Endothelial cell of umbilical vein (primary cell): ENCODE measurements at regions not wholly inside any gene's neighbourhood (a gene's known extent, or its start where the extent isn't known, plus 50 kb on each side); places are given as distances from the start of the nearest gene placed in this dataset.

Experiments
- BruUV-seq: library from RNA; stranded (reverse); fragments of 400-500 nt; replicated peaks from 2 replicates; lab custom pipeline; 2021; lab: Mats Ljungman, UMichigan
- CTCF ChIA-PET: fragments of 300-600, 350-600 bp; sonication (Branson Sonifier 250); formaldehyde crosslinking; loops from one replicate; lab custom pipeline; 2021; ENCODE audit warnings: antibody characterized with exemption, inconsistent platforms; lab: Charles Lee
- POLR2A ChIA-PET: fragments of 300-600, 350-600 bp; sonication (Branson Sonifier 250); formaldehyde crosslinking; loops from one replicate; lab custom pipeline; 2021; ENCODE audit warnings: antibody characterized with exemption, inconsistent platforms; lab: Charles Lee
- DNase-seq: peaks from one replicate; pipeline ENCODE4 v3.0.0-alpha.2; 2011; ENCODE audit warnings: low read depth, low spot score
- FAIRE-seq: peaks from 2 replicates; lab custom pipeline; 2011; peaks lifted over from hg19 to GRCh38; lab: Jason Lieb, UNC
- H2AFZ ChIP-seq: 2 replicates; pipeline ENCODE4 v1.6.0; 2012; ENCODE audit warnings: low read depth, low read length, control low read depth, inconsistent platforms
- H3K27ac ChIP-seq: 2 replicates; pipeline ENCODE4 v1.5.1; 2011; ENCODE audit warnings: low read depth, mild to moderate bottlenecking, control low read depth, low read length, moderate library complexity; ENCODE audit not compliant: insufficient read depth
- H3K27me3 ChIP-seq, 2 experiments: 2 replicates each; pipeline versions ENCODE4 v1.6.0 to v1.6.1; 2011; ENCODE audit warnings: low read length in 2 of 2, mixed read lengths in 1 of 2; ENCODE audit not compliant: control insufficient read depth in 2 of 2, insufficient read depth in 2 of 2
- H3K36me3 ChIP-seq, 2 experiments: 2 replicates in 1 of 2; 3 replicates in 1 of 2; pipeline ENCODE4 v1.5.1; 2011; ENCODE audit warnings: low read length in 2 of 2, mild to moderate bottlenecking in 1 of 2, moderate library complexity in 1 of 2; ENCODE audit not compliant: control insufficient read depth in 2 of 2, insufficient read depth in 2 of 2; ENCODE audit errors: extremely low read depth in 1 of 2
- H3K4me1 ChIP-seq: 3 replicates; pipeline ENCODE4 v1.5.1; 2011; ENCODE audit warnings: mild to moderate bottlenecking, low read length; ENCODE audit not compliant: control insufficient read depth, insufficient read depth; ENCODE audit errors: extremely low read depth
- H3K4me2 ChIP-seq: 2 replicates; pipeline ENCODE4 v1.6.1; 2011; ENCODE audit warnings: low read length, control low read depth, mixed read lengths; ENCODE audit not compliant: insufficient read depth
- H3K4me3 ChIP-seq, 3 experiments: fragments of 200-600 bp in 1 of 3; sonication (generic), shearing (Covaris generic) in 1 of 3; replicated peaks in 1 of 3; 2 replicates each; pipeline ENCODE4 v1.5.1; 2011 to 2016; ENCODE audit warnings: control low read depth in 3 of 3, low read length in 3 of 3, mild to moderate bottlenecking in 2 of 3, inconsistent platforms in 1 of 3, low read depth in 1 of 3, moderate library complexity in 1 of 3; ENCODE audit not compliant: insufficient read depth in 1 of 3
- H3K79me2 ChIP-seq: 2 replicates; pipeline ENCODE4 v1.6.0; 2012; ENCODE audit warnings: low read length, inconsistent platforms; ENCODE audit not compliant: control insufficient read depth, insufficient read depth
- H3K9ac ChIP-seq: replicated peaks from 2 replicates; pipeline ENCODE3; 2011; ENCODE audit warnings: low read length, control low read depth; ENCODE audit not compliant: insufficient read depth; ENCODE audit errors: extremely low read depth
- H3K9me1 ChIP-seq: replicated peaks from 3 replicates; pipeline ENCODE4 v1.6.0; 2011; ENCODE audit warnings: mild to moderate bottlenecking, low read length; ENCODE audit not compliant: control insufficient read depth, insufficient read depth; ENCODE audit errors: extremely low read depth
- H3K9me3 ChIP-seq: replicated peaks from 2 replicates; pipeline ENCODE4 v1.5.1; 2012; ENCODE audit warnings: low read length, inconsistent platforms; ENCODE audit not compliant: control insufficient read depth, insufficient read depth
- H4K20me1 ChIP-seq: replicated peaks from 2 replicates; pipeline ENCODE3; 2011; ENCODE audit warnings: mild to moderate bottlenecking, low read length; ENCODE audit not compliant: control insufficient read depth, insufficient read depth; ENCODE audit errors: extremely low read depth
- EZH2 ChIP-seq: IDR thresholded peaks from 2 replicates; pipeline ENCODE4 v1.6.1; 2012; ENCODE audit warnings: borderline replicate concordance, low read depth, mild to moderate bottlenecking, moderate library complexity, low read length, inconsistent platforms; ENCODE audit not compliant: severe bottlenecking
- FOS ChIP-seq: IDR thresholded peaks from 2 replicates; pipeline ENCODE4 v1.6.1; 2011; ENCODE audit warnings: mild to moderate bottlenecking, low read length, moderate library complexity, borderline replicate concordance; ENCODE audit not compliant: insufficient read depth
- GATA2 ChIP-seq: IDR thresholded peaks from 2 replicates; pipeline ENCODE4 v1.7.0; 2011; ENCODE audit warnings: low read depth, mild to moderate bottlenecking, moderate library complexity, mixed read lengths, low read length; ENCODE audit not compliant: insufficient read length, insufficient read depth
- JUN ChIP-seq: IDR thresholded peaks from 2 replicates; pipeline ENCODE4 v1.6.1; 2011; ENCODE audit warnings: borderline replicate concordance, low read depth; ENCODE audit not compliant: insufficient read length, insufficient read depth
- MYC ChIP-seq: IDR thresholded peaks from one replicate; pipeline ENCODE4 v1.6.1; 2011; ENCODE audit warnings: mild to moderate bottlenecking, low read depth, low read length
- POLR2A ChIP-seq: IDR thresholded peaks from 2 replicates; pipeline ENCODE4 v1.6.1; 2012; ENCODE audit warnings: low read depth, mild to moderate bottlenecking, control low read depth, low read length
- POLR2AphosphoS5 ChIP-seq: IDR thresholded peaks from 2 replicates; pipeline ENCODE4 v1.6.1; 2012; ENCODE audit warnings: low read depth, mild to moderate bottlenecking, control low read depth, low read length, moderate library complexity; ENCODE audit not compliant: insufficient read depth
- dilution Hi-C: fragments of 300-500 bp; cut with MboI; formaldehyde crosslinking; loops from one replicate; pipeline ENCODE4 v1.15.0; 2019; ENCODE audit warnings: low sequenced_read_pairs; ENCODE audit not compliant: extremely low pct_ligation_motif_present
- intact Hi-C: fragments of 100-400 bp; cut with micrococcal nuclease; formaldehyde crosslinking; loops from one replicate; pipeline ENCODE4 v1.10.0; 2022
- TF ChIP-seq, protein P1 (sequence below): IDR thresholded peaks from 2 replicates; pipeline ENCODE4 v1.6.1; 2011; ENCODE audit not compliant: insufficient read depth, insufficient read length
- TF ChIP-seq, protein P2 (sequence below), 2 donors: IDR thresholded peaks; 1 replicate in 1 of 2; 2 replicates in 1 of 2; pipeline ENCODE4 v1.5.1; 2011; ENCODE audit warnings: low read length in 2 of 2, mild to moderate bottlenecking in 2 of 2, moderate library complexity in 2 of 2, control low read depth in 1 of 2, inconsistent platforms in 1 of 2, low read depth in 1 of 2; ENCODE audit not compliant: insufficient read depth in 1 of 2; ENCODE audit errors: extremely low read depth in 1 of 2

DNA sequence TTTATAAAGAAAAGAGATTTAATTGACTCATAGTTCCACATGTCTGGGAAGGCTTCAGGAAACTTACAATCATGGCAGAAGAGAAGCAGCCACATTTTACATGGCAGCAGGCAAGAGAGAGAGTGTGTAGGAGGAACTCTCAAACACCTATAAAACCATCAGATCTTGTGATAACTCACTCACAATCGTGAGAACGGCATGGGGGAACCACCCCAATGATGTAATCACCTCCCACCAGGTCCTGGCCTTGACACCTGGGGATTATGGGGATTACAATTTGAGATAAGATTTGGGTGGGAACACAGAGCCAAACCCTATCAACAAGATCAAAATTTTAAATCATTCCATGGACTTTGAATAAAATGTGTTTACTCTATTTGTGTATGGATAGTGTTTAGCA, 575.6 kb downstream of the ADCYAP1 start:
- no TSS peak for BruUV-seq
- no peaks in the 10 kb centered on the region for H4K20me1 ChIP-seq
- DNase-seq = no peak
- no peak for TF ChIP-seq POLR2AphosphoS5
- H3K27me3 ChIP-seq = no peaks in the 10 kb centered on the region
- no peak overlapping the region for H2AFZ ChIP-seq
- H3K27ac ChIP-seq = no peak overlapping the region
- no peak overlapping the region for H3K4me2 ChIP-seq
- POLR2A ChIA-PET = no interaction called here
- H3K36me3 ChIP-seq = no peaks in the 10 kb centered on the region
- intact Hi-C loops (no loop called here), dilution Hi-C loops (no loop called here)
- H3K4me3 ChIP-seq = no peak overlapping the region
- no peak overlapping the region for H3K9ac ChIP-seq
- no peaks in the 10 kb centered on the region for H3K9me1 ChIP-seq
- no peaks in the 10 kb centered on the region for H3K9me3 ChIP-seq
- H3K79me2 ChIP-seq = no peaks in the 10 kb centered on the region
- FAIRE-seq = no peak
- CTCF ChIA-PET = no interaction called here
- no peaks in the 10 kb centered on the region for H3K4me1 ChIP-seq

DNA sequence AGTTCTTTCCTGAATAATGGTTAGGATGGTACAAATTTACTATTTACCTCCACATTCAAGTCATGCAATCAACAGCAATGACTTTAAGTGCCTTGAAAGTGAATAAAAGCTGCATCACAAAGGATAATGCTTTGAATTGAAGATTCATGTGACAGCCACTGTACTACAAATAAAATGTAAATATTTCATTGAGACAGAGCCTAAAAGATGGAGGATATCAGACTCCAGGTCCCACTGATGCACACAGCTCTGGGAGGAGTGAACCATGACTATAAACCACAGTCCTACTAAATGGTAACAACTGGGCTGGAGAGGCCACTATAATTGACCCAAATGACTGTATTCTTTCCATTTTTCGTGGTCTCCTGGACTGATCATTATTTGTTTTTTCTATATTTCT, 576.9 kb downstream of the ADCYAP1 start:
- Histone ChIP-seq H3K9ac (no peak overlapping the region), H3K27ac (no peak overlapping the region), H3K4me2 (no peak overlapping the region), H4K20me1 (no peaks in the 10 kb centered on the region), H2AFZ (no peak overlapping the region), H3K79me2 (no peaks in the 10 kb centered on the region), H3K27me3 (no peaks in the 10 kb centered on the region), H3K9me3 (no peaks in the 10 kb centered on the region), H3K4me1 (no peaks in the 10 kb centered on the region), H3K4me3 (no peak overlapping the region), H3K36me3 (no peaks in the 10 kb centered on the region), H3K9me1 (no peaks in the 10 kb centered on the region)
- DNase-seq (no peak), FAIRE-seq (no peak)
- intact Hi-C loops (no loop called here), dilution Hi-C loops (no loop called here)
- CTCF ChIA-PET = no interaction called here
- POLR2A ChIA-PET = no interaction called here
- BruUV-seq = no TSS peak
- TF ChIP-seq JUN (no peak), GATA2 (no peak), POLR2AphosphoS5 (no peak), MYC (no peak), POLR2A (no peak), EZH2 (no peak), FOS (no peak)
- TF ChIP-seq, protein P1, sequence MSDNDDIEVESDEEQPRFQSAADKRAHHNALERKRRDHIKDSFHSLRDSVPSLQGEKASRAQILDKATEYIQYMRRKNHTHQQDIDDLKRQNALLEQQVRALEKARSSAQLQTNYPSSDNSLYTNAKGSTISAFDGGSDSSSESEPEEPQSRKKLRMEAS = no peak
- TF ChIP-seq, protein P2, sequence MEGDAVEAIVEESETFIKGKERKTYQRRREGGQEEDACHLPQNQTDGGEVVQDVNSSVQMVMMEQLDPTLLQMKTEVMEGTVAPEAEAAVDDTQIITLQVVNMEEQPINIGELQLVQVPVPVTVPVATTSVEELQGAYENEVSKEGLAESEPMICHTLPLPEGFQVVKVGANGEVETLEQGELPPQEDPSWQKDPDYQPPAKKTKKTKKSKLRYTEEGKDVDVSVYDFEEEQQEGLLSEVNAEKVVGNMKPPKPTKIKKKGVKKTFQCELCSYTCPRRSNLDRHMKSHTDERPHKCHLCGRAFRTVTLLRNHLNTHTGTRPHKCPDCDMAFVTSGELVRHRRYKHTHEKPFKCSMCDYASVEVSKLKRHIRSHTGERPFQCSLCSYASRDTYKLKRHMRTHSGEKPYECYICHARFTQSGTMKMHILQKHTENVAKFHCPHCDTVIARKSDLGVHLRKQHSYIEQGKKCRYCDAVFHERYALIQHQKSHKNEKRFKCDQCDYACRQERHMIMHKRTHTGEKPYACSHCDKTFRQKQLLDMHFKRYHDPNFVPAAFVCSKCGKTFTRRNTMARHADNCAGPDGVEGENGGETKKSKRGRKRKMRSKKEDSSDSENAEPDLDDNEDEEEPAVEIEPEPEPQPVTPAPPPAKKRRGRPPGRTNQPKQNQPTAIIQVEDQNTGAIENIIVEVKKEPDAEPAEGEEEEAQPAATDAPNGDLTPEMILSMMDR (IDR thresholded peaks at IDR 0.05; ENCODE audit: extremely low read depth in 1 of 2, insufficient read depth in 1 of 2, low read depth in 1 of 2, low read length in 2 of 2) = no peak
